Large intestine (tissue), 3 donors: ENCODE measurements at regions not wholly inside any gene's neighbourhood (a gene's known extent, or its start where the extent isn't known, plus 50 kb on each side); places are given as distances from the start of the nearest gene placed in this dataset.

Experiments
- DNase-seq, 2 donors: peaks; one replicate each; pipeline versions ENCODE4 v3.0.0 to v3.0.0-alpha.2; 2013
- H3K27ac ChIP-seq: one replicate; pipeline ENCODE4 v1.5.1; 2013; ENCODE audit warnings: low read length
- H3K27me3 ChIP-seq: 2 replicates; pipeline ENCODE4 v1.6.1; 2013; ENCODE audit warnings: low read length; ENCODE audit not compliant: control insufficient read depth, insufficient read depth
- H3K36me3 ChIP-seq: 2 replicates; pipeline ENCODE4 v1.6.1; 2013; ENCODE audit warnings: low read length; ENCODE audit not compliant: control insufficient read depth, insufficient read depth
- H3K4me1 ChIP-seq: one replicate; pipeline ENCODE4 v1.6.1; 2013; ENCODE audit warnings: low read length; ENCODE audit not compliant: control insufficient read depth, insufficient read depth
- H3K4me3 ChIP-seq: one replicate; pipeline ENCODE4 v1.5.1; 2013; ENCODE audit warnings: low read length
- H3K9me3 ChIP-seq: one replicate; pipeline ENCODE4 v1.6.1; 2013; ENCODE audit warnings: mild to moderate bottlenecking, low read depth, low read length, moderate library complexity; ENCODE audit not compliant: control insufficient read depth
- WGBS: methylation state at CpG from one replicate; pipeline ENCODE4 v1.1.5; 2013; ENCODE audit warnings: low lambda C conversion rate; ENCODE audit not compliant: insufficient coverage; 5-methylcytosine and 5-hydroxymethylcytosine counted together

DNA sequence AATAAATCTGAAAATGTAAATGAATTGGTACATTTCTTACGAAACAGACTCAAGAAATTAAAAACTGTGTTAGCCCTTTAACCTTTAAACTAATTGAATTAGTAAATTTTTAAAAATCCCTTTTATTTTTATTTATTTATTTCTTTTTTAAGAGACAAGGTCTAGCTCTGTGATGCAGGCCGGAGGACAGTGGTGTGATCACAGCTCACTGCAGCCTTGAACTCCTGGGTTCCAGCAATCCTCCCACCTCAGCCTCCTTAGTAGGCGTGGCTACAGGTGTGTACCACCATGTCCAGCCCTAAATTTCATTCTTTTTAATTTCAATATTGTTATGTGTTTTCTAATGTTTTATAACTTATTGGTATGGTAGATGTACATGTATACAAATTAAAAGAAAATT lies 72.6 kb downstream of the MYEOV start:
- H3K4me3 ChIP-seq, result no peak overlapping the region
- no peaks in the 10 kb centered on the region for H3K27me3 ChIP-seq
- WGBS, result 100% methylated on average over 1 of the region's 3 CpGs
- no peaks in the 10 kb centered on the region for H3K4me1 ChIP-seq
- DNase-seq, result no peak
- peaks cover 7% of the 10 kb centered on the region for H3K9me3 ChIP-seq
- no peaks in the 10 kb centered on the region for H3K36me3 ChIP-seq
- no peak overlapping the region for H3K27ac ChIP-seq

DNA sequence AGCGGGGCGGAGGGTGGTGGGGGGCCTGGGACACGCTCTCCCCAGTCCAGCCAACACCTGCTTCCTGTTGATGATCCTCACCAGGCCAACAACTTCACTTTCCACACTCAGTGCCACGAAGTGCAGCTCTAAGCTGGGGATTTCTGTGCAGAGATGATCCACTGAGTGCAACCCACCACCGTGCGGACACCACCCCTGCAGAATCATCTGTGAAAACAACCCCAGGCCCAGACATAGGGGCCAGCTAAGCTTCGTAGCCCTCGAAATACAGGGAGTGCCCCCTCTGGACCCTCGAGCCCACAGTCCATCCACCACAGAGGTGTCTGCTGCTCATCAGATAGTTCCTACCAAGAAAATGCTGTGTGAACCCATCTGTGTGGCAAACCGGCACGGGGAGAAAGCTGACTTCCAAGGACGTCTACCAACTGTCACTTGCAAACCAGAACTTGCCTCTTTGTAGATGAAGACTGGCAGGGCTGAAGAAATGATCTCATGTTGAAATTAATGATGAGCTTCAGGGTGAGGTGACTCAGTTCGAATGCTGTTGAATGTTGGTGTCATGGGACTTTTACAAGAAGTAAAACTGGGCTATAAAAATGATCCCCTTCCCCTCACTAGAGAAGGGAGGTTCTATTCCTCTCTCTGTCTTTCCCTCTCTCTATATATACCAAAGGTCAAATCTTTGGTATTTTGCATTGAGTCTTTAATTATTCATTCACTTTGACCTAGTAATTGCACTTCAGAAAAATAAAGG lies 73.4 kb downstream of the MYEOV start:
- Histone ChIP-seq H3K4me3 (no peak overlapping the region), H3K9me3 (peaks cover 7% of the 10 kb centered on the region), H3K27ac (no peak overlapping the region), H3K36me3 (no peaks in the 10 kb centered on the region), H3K27me3 (no peaks in the 10 kb centered on the region), H3K4me1 (no peaks in the 10 kb centered on the region)
- 80% methylated on average over 1 of the region's 13 CpGs for WGBS
- no peak for DNase-seq

DNA sequence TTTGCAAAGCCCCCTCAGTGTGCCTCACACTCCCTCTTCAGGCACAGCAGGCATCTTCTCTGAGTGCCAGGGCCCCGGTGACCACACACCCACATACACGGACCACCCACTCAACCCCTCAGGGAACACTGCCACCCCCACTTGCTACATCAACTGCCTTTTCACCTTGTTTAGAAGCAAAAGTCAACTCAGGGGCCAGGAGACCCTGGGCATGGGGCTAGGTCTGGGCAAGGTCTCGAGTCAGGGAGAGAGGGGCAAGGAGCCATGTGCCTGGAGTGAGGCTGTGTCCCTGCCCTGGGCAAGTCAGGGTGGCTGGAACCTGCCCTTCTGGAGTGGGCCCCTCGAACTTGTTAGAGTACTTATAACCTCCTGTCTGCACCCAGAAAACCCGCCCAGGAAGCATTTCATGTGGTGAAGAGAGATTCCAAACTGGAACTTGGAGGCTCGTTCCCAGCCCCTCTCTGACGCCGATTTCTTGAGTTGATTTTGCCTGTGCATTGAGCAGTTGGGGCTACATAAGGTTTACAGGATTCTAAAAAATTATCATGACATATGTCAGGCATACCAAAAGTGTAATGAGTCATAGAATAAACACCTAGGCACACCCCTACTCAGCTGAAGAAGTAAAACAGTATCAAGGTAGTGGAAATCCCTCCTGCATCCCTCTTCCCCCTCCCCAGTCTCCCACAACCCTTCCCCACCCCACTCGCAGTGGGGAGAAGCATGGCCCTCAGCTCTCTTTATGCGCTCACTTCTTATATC lies 74.3 kb downstream of the MYEOV start:
- Histone ChIP-seq H3K36me3 (no peaks in the 10 kb centered on the region), H3K4me3 (no peak overlapping the region), H3K27me3 (no peaks in the 10 kb centered on the region), H3K4me1 (no peaks in the 10 kb centered on the region), H3K9me3 (peaks cover 7% of the 10 kb centered on the region), H3K27ac (no peak overlapping the region)
- whole genome bisulfite sequencing, result 97% methylated on average over 6 of the region's 10 CpGs
- DNase-seq, result no peak

DNA sequence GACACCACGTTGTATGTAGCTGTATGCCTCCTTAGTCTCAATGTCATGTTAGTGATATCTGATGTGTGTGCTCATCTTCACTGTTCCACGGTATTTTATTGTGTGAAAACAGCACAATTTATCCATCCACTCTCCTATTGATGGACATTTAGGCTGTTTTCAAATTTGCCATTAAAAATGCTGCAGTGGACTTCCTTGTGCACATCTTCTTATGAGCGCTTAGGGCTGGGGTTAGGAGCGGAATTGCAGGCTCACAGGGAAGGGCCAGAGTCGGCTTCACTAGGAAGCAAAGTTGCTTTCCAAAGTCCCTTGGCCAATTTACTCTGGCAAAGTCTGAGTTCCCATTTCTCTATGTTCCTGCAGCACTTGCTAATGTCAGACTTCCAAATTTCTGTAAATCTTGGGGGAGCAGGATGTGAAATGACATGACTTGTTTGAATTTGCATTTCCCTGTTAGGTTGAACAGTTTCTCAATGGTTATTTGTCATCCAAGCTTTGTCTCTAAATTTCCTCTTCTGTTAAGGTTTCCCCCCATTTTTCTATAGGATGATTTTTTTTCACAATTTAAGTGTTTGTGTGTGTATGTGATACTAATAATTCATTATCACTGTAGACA lies 75.4 kb downstream of the MYEOV start:
- Histone ChIP-seq H3K27me3 (no peaks in the 10 kb centered on the region), H3K4me1 (peaks cover 5% of the 10 kb centered on the region), H3K4me3 (no peak overlapping the region), H3K27ac (no peak overlapping the region), H3K9me3 (peaks cover 7% of the 10 kb centered on the region), H3K36me3 (no peaks in the 10 kb centered on the region)
- no peak for DNase-seq
- 100% methylated on average over 1 of the region's 5 CpGs for WGBS

DNA sequence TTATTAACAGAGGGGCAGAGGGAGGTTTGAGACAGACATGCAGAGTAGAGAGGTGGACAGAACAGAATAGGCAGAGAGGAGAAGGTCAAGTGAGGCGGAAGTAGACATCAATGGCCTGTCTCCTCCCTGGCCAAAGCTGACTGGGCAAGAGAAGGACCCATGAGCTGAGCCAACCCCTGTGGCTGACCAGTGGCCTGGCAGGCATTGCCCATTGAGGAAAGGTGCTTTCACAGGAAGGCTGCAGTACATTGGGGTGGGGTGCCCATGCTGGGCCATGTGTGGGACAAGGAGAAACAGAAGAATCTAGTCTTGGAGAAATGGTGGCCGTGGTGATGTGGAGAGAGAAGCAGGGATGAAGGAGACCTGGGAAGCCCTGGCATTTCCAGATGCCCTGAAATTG lies 76.0 kb downstream of the MYEOV start:
- no peak for DNase-seq
- H3K4me1 ChIP-seq, result peaks cover 8% of the 10 kb centered on the region
- no peak overlapping the region for H3K4me3 ChIP-seq
- no peaks in the 10 kb centered on the region for H3K36me3 ChIP-seq
- H3K27ac ChIP-seq, result no peak overlapping the region
- WGBS, result no CpG with 5 or more reads among the region's 2 CpGs
- H3K27me3 ChIP-seq, result no peaks in the 10 kb centered on the region
- peaks cover 7% of the 10 kb centered on the region for H3K9me3 ChIP-seq

DNA sequence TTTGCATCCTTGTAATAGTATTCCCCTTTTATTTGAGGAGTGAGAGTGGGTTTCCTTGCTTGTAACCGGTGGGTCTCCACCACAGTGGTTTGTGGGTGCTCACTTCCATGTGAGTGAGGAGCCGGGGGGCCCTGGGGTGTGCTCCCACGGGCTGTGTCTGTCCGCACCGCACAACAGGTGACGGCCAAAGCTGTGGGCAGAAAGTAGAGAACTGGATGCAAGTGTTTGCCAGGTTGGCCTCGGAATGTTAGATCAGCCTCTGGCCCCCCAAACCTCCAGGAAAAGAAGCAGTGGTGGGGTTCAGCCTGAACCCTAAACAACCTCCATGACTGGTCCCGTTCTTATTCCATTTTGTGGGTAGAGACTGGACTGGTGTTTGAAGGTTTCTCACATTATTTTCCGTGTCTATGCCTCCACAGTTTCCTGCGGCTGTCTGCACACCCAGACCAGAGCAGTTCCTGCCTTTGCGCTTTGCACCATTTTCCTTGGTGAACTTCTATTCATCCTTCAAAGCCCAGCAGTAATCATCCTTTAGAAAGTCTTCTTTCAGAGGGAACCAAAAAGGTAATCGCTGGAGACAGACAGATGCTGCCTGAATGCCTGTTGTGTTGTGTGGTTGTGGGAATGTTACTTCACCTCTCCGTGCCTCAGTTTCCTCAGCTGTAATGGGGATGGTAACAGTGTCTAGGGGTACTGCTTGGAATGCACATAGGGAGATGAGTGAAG lies 77.2 kb downstream of the MYEOV start:
- no peak overlapping the region for H3K27ac ChIP-seq
- H3K9me3 ChIP-seq, result peaks cover 7% of the 10 kb centered on the region
- no peaks in the 10 kb centered on the region for H3K27me3 ChIP-seq
- DNase-seq, result no peak
- H3K36me3 ChIP-seq, result no peaks in the 10 kb centered on the region
- H3K4me1 ChIP-seq, result peaks cover 9% of the 10 kb centered on the region
- H3K4me3 ChIP-seq, result no peak overlapping the region
- WGBS, result no CpG with 5 or more reads among the region's 13 CpGs

DNA sequence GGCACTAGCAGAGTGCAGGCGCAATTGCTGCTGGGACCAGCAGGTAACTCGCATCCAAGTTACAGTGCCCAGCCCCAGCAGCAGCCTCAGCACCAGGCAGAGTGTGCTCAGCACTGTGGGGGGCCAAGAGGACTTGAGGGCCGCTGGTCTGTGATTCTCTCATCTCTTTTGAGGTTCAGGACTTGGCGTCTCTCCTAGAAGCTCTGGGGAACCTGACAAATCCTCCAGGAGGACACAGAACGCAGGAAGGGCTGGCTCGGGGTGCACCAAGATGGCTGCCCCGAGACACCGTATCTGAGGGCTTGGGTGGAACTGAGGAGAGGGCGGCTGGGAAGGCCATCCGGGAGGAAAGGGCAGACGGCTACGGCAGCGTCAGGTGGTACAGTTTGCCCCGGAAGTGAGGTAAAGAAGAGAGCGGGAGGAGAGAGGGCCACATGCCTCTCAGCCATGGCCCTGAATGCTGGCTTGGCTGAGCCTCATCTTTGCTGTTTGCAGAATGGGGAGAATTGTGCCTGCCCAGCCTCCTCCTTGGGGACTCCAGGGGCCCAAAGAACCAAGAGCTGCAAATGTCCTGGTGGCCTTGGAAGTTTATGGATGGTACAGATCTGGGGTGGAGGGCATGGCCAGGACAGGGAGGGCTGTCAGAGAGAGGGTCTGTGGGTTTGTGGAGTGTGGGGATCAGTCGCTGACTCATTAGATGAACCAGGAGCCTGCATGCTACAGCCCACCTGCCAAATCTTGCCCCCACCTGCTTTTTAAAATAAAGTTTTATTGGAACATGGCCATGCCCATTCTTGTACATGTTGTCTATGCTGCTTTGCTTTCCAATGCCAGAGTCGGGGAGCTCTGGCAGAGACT lies 78.0 kb downstream of the MYEOV start:
- no peak overlapping the region for H3K27ac ChIP-seq
- H3K4me1 ChIP-seq, result peaks cover 17% of the 10 kb centered on the region
- no peak for DNase-seq
- no peaks in the 10 kb centered on the region for H3K36me3 ChIP-seq
- H3K27me3 ChIP-seq, result no peaks in the 10 kb centered on the region
- H3K9me3 ChIP-seq, result peaks cover 7% of the 10 kb centered on the region
- H3K4me3 ChIP-seq, result no peak overlapping the region
- no CpG with 5 or more reads among the region's 17 CpGs for WGBS

DNA sequence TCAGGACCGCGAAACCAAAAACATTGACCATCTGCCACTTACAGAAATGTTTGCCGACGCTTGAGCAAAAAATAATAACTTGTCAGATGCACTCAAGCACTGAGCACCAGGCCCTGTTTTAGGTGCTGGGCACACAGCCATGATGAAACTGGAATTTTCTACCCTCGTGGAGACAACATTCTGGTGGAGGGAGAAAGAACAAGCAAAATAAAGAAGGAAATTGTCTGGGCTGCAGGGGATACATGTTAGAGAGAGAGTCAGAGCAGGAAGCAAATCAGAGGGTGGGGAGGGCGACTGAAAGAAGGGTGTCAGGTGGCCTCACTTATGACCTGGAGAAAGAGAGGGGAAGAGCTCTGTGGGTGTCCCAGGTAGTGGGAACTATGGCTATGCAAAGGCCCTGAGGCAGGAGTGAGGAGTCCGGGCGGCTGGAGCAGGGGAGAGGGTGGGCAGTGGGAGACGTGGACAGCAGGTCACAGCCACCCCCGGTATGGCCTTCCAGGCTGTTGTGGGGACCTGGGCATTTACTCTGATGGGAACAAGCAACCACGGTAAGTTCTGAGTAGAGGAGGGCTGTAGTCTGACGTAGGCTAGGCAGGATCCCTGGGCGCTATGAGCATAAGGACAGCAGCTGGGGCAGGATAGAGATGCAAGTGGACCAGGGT lies 78.8 kb downstream of the MYEOV start:
- DNase-seq, result no peak
- no peaks in the 10 kb centered on the region for H3K27me3 ChIP-seq

DNA sequence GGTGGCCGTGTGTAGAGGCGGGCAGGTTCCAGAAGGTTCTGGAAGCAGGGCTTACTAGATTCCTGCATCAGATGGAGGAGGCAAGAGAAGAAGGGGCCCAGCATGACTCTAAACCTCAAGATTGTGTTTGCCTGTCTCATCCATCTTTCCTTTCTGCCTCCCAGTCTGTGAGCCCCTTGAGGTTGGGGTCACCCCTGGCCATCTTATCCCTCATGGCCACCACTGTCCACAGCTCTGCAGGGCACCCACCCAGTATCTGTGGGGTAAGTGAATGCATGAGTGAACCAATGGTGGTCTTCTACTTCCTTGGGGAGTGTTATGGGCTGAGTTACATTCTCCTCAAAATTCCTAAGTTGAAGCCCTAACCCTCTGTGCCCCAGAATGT lies 79.3 kb downstream of the MYEOV start:
- no peak overlapping the region for H3K27ac ChIP-seq
- H3K27me3 ChIP-seq, result no peaks in the 10 kb centered on the region
- peaks cover 7% of the 10 kb centered on the region for H3K9me3 ChIP-seq
- H3K4me1 ChIP-seq, result peaks cover 17% of the 10 kb centered on the region
- H3K4me3 ChIP-seq, result no peak overlapping the region
- H3K36me3 ChIP-seq, result no peaks in the 10 kb centered on the region
- no CpG with 5 or more reads among the region's 2 CpGs for WGBS
- DNase-seq, result no peak

More for the DNA sequence above, 78.8 kb downstream of the MYEOV start:
- Histone ChIP-seq H3K9me3 (peaks cover 7% of the 10 kb centered on the region), H3K27ac (no peak overlapping the region), H3K4me3 (no peak overlapping the region), H3K4me1 (peaks cover 17% of the 10 kb centered on the region), H3K36me3 (no peaks in the 10 kb centered on the region)
- no CpG with 5 or more reads among the region's 13 CpGs for WGBS
